ENCODE measurements at regions not wholly inside any gene's neighbourhood (a gene's known extent, or its start where the extent isn't known, plus 50 kb on each side); places are given as distances from the start of the nearest gene placed in this dataset.

- no peak for DNase-seq
Measured at GRCh38 chr18:22325396-22325795, 92.3 kb downstream of the CTAGE1 start.

DNA sequence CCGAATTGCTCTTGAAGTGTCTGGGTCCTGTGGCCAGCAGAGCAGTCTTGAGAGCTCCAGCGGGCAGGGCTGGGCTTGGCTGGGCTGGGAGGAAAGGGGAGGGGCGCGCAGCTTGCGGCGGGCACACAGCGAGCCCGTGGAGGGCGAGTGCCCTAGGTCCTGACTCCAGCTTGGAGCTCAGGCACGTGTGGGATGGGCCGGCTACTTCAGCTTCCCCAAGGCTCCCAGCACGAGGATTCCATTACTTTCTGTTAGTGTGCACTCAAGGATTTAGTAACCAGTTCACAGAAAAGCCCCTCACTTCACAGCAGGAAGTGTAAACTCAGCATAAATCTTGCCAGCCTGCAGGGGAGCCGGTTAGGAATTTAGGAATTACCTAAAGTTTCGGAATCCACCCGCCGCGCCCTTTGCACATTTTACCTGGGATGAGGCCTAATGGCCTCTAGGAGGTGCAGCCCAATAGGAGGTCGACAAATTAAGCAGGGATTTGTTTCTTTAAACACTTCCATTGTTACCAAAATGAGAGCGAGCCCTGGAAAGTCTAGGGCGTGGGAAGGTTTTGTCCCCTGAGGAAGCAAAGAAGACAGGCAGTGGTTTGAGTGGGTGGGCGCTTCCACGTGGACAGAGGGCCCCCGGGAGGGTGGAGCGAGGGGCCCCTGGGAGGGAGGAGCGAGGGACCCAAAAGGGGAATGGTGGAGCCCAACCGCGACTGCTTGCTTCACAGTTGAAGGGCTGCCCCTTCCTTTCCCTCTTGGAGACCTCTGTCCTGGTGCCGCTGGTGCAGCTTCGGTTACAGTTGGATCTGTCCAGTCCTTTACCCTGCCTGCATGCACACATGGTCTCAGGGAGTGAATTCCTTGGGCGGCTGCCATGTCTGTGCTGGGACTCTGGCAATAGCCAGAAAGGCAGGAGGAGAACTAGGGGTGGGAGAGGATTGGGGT, 93.3 kb downstream of the CTAGE1 start:
- DNase-seq = no peak

GRCh38 chr18:22322243-22322691, 95.4 kb downstream of the CTAGE1 start:
- DNase-seq = no peak

DNA sequence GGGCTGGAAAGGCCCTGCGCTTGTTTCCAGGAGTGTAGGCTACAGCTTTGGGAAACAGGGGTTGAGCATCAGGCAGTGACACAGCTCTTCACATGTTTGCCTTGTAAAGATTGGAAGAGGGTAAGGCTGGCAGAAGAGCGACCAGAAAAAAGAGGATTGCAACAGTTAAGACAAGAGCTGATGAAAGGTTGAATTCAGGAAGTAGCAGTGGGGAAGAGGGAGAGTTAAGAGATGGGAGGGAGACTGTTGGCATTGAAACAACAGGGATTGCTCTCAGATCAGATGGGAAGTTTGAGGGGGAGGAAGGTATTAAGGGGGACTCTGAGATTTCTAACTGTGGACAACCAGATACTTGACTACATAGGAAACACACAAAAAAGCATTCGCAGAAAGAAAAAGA, 96.9 kb downstream of the CTAGE1 start:
- no peak for DNase-seq

- DNase-seq = no peak
Measured at GRCh38 chr18:22320155-22320554, 97.6 kb downstream of the CTAGE1 start.

- DNase-seq = no peak
Measured at GRCh38 chr18:22318745-22319407, 98.8 kb downstream of the CTAGE1 start.

GRCh38 chr18:22314420-22314819, 103.3 kb downstream of the CTAGE1 start:
- no peak for DNase-seq

DNA sequence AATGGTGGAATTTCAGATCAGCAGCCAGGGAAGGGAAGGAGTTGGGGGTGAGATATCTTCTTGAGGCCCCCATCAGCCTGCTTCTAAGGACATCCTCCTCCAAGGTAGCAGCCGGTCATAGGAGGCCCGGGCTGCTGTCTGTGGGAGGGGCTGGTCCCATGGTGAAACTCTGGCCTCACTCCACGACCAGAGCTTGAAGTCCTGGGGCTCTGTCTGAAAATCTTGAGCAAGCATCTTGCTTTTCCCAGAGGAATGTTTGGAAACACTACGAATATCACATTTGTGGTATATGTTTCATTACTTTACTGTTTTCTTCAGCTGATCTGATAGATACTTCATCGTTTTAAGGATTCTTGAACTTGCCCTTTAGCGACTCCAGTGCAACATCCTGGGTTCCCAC, 103.7 kb downstream of the CTAGE1 start:
- DNase-seq = no peak

GRCh38 chr18:22311301-22311700, 106.4 kb downstream of the CTAGE1 start:
- no peak for DNase-seq

GRCh38 chr18:22309191-22309590, 108.5 kb downstream of the CTAGE1 start:
- DNase-seq = no peak

DNA sequence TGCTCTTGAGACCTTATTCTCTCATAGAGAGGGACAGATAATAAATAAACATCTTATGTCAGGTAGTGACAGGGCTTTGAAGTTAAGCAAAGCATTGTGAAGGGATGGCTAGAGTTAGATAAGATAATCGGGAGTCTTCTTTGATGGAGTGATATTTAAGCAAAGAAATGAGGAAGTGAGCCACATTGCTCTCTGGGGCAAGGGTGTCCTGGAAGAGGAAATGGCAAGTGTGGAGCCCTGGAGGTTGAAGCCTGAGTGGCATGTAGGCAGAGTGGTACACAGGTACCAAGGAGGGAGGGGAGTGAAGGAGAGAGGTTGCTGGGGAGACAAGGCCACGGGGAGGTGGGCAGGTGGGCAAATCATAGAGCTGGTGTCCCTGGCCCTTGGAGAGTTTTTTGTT, 110.2 kb downstream of the CTAGE1 start:
- no peak for DNase-seq

GRCh38 chr18:22303927-22304326, 113.8 kb downstream of the CTAGE1 start:
- DNase-seq = no peak

DNA sequence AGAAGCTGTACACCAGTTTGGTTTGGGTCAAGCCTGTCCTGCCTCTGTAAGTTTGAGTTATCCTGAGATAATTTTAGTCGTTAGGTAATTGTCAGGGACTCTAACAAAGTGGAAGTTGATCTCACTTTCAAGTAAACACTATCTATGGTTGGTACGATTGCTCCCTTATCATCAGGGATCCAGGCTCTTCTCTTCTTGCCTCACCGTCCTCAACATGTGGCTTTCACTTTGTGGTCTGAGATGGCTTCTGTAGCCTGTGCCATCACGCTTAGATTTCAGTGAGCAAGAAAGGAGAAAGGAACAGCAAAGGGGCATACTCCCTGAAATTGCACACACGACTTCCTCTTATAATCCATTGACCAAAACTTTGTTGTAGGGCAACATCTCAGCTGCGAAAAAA, 115.6 kb downstream of the CTAGE1 start:
- DNase-seq = no peak

- DNase-seq = no peak
Measured at GRCh38 chr18:22300665-22301636, 116.8 kb downstream of the CTAGE1 start.

- no peak for DNase-seq
Measured at GRCh38 chr18:22297008-22297407, 120.7 kb downstream of the CTAGE1 start.

DNA sequence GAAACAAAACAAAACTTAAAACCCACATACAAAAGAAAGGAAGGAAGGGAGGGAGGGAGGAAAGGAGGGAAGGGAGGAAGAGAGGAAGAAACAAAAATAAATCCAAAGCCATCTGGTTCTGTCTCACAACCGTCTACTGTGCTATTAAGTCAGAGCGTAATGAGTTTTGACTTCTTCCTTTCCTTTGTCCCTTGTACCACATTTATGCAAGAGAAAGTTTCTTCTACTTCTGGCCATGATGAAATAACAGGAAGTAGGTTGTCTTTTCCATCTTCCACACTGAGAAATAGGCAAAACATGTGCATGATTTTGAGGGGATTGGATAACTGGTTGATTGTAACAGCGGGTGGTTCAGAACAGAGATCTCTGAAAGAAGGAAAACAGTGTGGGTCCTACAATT, 121.4 kb downstream of the CTAGE1 start:
- no peak for DNase-seq

DNA sequence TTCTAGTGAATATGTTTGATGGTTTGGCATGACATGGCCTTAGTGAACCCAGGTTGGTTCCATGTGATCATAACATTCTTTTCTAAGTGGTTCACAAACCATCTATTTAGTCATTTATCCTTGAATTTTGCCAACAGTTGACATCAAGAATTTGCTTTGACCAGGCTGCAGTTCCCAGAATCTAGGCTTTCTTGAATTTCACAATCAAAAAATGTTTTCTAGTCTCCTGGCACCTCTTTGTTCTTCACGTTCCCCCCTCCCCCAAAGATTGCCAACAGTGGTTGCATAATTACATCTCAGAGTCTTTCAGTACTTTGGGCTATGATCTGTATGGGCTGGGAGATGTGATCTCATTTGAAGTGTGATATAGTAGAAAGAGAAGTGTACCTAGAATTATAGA, 124.0 kb downstream of the GATA6 start:
- no peak for DNase-seq

GRCh38 chr18:22290004-22290403, 120.6 kb downstream of the GATA6 start:
- DNase-seq = no peak

GRCh38 chr18:22286585-22286984, 117.2 kb downstream of the GATA6 start:
- DNase-seq = no peak

- no peak for DNase-seq
Measured at GRCh38 chr18:22285361-22286140, 116.2 kb downstream of the GATA6 start.

- DNase-seq = no peak
Measured at GRCh38 chr18:22284581-22285360, 115.4 kb downstream of the GATA6 start.
